ENCODE measurements at regions not wholly inside any gene's neighbourhood (a gene's known extent, or its start where the extent isn't known, plus 50 kb on each side); places are given as distances from the start of the nearest gene placed in this dataset.

GRCh38 chr1:172779491-172779890 lies 120.6 kb downstream of the FASLG start:
- TF ChIP-seq CTCF (IDR thresholded peaks at IDR 0.05; ENCODE audit: poor library complexity, severe bottlenecking), result no peak
- no peak for TF ChIP-seq EP300 (conservative IDR thresholded peaks at IDR 0.05; ENCODE audit: poor library complexity, severe bottlenecking)
- no peak for TF ChIP-seq POLR2AphosphoS5 (IDR thresholded peaks at IDR 0.05)
- no peak for TF ChIP-seq TAF1 (IDR thresholded peaks at IDR 0.05; ENCODE audit: low read depth)

Data from neural cell (in vitro differentiated cells).